HG03439 (cell line): ENCODE measurements at regions not wholly inside any gene's neighbourhood (a gene's known extent, or its start where the extent isn't known, plus 50 kb on each side); places are given as distances from the start of the nearest gene placed in this dataset.
"Not testable (repeated sequence)": the region's sequence is repeated elsewhere in the genome, so short reads cannot be mapped to it uniquely, and the experiment has no call there.

Experiments
- ATAC-seq: cut with Tn5 transposase; IDR thresholded peaks from one replicate; pipeline ENCODE4 v1.9.1; 2021; ENCODE audit warnings: mild to moderate bottlenecking, moderate library complexity; ENCODE audit not compliant: unreplicated experiment

- no peak for ATAC-seq
These were observed 393.2 kb upstream of the SPAG17 start for GRCh38 chr1:118578276-118578675.

GRCh38 chr1:118575060-118575459 is 390.0 kb upstream of the SPAG17 start:
- no peak for ATAC-seq

- no peak for ATAC-seq
These were observed 380.1 kb upstream of the SPAG17 start for GRCh38 chr1:118564961-118565703.

GRCh38 chr1:118563981-118564951 is 379.2 kb upstream of the SPAG17 start:
- ATAC-seq: no peak

GRCh38 chr1:118558933-118559332 is 373.9 kb upstream of the SPAG17 start:
- no peak for ATAC-seq

- no peak for ATAC-seq
These were observed 371.9 kb upstream of the SPAG17 start for GRCh38 chr1:118556936-118557335.

GRCh38 chr1:118555638-118556037 is 370.6 kb upstream of the SPAG17 start:
- ATAC-seq: no peak

GRCh38 chr1:118535901-118536300 is 350.9 kb upstream of the SPAG17 start:
- no peak for ATAC-seq

- ATAC-seq: not testable (repeated sequence)
These were observed 326.9 kb upstream of the SPAG17 start for GRCh38 chr1:118511922-118512321.

- ATAC-seq: no peak
These were observed 319.8 kb upstream of the SPAG17 start for GRCh38 chr1:118504867-118505266.

- ATAC-seq: no peak
These were observed 319.2 kb upstream of the SPAG17 start for GRCh38 chr1:118504221-118504644.

GRCh38 chr1:118503752-118504151 is 318.7 kb upstream of the SPAG17 start:
- ATAC-seq: no peak

GRCh38 chr1:118494998-118495397 is 310.0 kb upstream of the SPAG17 start:
- no peak for ATAC-seq

GRCh38 chr1:118488787-118489186 is 303.8 kb upstream of the SPAG17 start:
- ATAC-seq: no peak

GRCh38 chr1:118487932-118488331 is 302.9 kb upstream of the SPAG17 start:
- ATAC-seq: no peak

GRCh38 chr1:118487091-118487490 is 302.1 kb upstream of the SPAG17 start:
- no peak for ATAC-seq

- no peak for ATAC-seq
These were observed 301.2 kb upstream of the SPAG17 start for GRCh38 chr1:118486199-118486598.

- no peak for ATAC-seq
These were observed 300.7 kb upstream of the SPAG17 start for GRCh38 chr1:118485757-118486156.

- ATAC-seq: no peak
These were observed 299.9 kb upstream of the SPAG17 start for GRCh38 chr1:118484893-118485292.

- ATAC-seq: no peak
These were observed 298.4 kb upstream of the SPAG17 start for GRCh38 chr1:118483245-118484006.

- ATAC-seq: no peak
These were observed 296.1 kb upstream of the SPAG17 start for GRCh38 chr1:118481126-118481525.
